Activated T-cell treated with anti-CD3 and anti-CD28 coated beads, Interleukin-2, amount 50 U/mL, for 1 hour (primary cell): ENCODE measurements at regions not wholly inside any gene's neighbourhood (a gene's known extent, or its start where the extent isn't known, plus 50 kb on each side); places are given as distances from the start of the nearest gene placed in this dataset.

Experiments used
- DNase-seq: peaks from one replicate; pipeline ENCODE4 v3.0.0-alpha.2; 2020

DNA sequence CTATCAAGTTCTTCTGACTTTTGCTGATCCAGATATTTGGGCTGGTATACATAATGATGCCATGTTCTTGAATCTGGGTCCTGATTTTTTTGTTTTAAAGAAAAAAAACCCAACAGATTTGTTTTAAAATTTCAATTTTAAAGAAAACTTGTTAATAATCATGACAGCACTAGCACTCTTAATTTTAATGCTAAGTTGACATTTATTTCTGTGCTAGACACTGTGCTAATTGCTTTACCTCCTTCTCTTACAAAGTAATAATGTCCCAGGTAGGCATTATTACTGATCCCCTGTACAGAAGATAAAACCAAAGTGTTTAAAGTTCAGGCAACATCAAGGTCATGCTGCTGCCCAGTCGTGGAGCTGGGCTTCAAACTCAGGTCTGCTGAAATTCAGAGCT, 101.9 kb downstream of the ZNF608 start:
- DNase-seq: no peak

DNA sequence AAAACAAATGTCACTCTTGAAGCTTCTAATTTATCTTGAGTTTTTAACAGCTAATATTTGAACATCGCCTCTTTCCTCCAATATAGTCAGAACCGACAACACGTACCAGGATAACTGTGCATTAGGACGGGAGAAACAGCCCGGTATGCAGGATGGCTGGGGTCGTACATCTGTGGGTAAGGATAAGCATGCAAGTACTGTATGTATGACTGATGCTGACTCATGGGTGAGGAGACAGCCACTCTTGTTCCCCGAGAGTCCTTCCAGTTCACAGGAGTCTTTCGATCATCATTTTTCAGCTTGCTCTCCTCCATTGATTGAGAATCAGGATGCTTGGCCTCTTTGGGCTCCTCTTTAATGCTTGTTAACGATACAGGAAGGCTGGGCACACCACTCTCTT, 102.3 kb downstream of the ZNF608 start:
- no peak for DNase-seq

DNA sequence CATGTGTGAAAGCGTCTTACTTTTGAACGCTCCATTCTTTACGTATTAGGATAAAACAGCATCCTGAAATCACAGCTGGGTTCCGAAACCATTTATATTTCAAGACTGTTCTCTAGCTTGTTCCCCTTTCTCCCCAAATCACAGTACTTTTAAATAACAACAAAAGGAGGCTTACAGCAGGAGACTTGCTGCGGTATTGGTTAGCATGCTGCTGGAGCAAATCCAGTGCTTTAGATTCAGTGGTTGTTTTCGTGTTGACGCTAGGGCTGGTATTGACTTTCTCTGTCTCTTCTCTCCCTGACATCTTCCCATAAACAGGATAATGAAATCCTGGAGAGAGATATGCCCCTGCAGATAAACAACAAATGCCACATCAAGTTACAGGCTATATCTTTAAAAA, 103.1 kb downstream of the ZNF608 start:
- no peak for DNase-seq

DNA sequence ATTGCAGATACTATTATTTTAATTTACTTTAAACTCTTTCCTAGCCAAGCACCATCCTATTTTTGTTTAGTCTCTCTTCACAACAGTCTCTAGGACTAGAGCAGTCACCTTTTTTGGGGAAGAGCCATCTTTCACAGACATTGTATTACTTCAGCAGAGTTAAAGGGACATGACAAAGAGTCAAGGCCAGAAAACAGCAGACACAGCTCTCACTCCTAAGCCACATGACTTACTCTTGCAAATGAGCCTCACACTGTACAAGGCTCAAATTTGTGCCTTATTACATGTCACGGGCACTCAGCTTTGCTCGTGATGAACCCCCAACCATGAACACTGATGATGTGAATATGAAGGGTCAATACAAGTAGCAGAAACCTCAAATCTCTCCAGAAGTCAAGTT, 104.3 kb downstream of the ZNF608 start:
- DNase-seq: no peak

DNA sequence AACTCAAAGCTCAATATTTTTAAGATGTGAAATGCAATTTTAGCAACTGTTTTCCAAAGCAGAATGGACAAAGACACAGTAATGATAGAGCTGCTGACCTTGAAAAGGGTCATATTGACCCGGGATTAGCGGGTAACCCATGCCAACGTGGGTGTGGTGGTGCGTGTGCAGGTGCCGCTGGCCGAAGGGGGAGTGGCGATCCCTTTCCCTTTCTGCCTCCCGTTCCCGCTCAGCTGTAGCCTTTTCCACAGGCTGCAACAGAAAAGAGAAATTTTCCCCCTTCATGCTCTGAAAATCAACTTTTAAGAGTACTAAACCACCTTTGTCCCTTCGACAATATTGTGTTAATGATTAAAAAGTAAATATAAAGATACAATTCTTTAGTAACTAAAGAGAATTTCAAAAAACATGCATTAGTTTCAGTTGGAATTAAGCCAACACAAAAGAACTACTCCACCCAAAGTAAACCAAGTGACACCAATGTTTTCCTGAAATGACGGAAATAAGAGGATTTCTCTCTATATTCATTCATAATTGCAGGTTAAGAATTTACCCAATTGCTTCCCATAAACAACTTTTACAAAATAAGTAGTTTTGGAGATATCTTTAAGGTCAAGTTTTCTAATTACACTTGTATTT, 105.2 kb downstream of the ZNF608 start:
- DNase-seq: no peak

DNA sequence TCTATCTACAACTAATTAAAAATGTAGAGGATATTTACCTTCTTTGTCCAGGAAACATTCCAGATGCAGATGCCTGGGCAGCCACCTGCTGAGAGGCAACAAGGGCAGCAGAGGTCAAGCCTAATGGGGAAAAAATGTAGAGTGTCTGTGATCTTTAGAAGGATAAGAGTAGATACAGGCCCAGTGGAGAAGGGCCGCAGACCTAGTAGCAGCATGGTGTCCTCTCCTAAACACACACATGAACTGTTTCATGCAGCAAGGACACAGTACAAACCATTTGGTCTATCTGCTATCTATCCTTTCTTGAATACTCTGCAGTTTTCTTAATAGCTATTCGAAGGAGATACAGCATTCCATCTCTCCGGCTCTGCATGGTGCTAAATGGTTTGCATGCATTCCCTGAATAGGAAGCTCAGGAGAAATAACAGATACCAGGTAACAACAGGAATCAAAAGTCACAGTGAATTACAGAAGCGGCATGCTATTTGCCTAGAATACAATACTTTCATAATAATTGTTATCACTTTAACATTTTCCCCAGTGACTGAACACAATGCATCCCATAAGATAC, 107.3 kb downstream of the ZNF608 start:
- no peak for DNase-seq

DNA sequence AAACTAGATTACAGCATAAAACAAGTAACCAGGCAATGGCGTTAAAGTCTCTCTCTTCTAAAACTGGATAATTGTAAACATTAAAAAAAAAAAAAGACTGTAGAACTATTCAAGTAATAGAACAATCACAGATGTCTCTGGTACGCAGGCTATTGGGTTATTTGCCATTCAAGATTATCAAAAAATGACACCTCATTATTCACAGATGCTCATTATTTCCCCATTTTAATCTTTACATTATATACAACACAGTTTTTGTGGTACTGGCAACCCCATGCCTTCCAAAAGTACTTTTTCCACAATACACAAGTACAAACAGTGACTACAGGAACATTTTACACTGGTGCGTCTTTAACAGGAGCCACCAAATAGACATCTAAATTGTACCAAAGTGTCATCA, 109.4 kb downstream of the ZNF608 start:
- no peak for DNase-seq

DNA sequence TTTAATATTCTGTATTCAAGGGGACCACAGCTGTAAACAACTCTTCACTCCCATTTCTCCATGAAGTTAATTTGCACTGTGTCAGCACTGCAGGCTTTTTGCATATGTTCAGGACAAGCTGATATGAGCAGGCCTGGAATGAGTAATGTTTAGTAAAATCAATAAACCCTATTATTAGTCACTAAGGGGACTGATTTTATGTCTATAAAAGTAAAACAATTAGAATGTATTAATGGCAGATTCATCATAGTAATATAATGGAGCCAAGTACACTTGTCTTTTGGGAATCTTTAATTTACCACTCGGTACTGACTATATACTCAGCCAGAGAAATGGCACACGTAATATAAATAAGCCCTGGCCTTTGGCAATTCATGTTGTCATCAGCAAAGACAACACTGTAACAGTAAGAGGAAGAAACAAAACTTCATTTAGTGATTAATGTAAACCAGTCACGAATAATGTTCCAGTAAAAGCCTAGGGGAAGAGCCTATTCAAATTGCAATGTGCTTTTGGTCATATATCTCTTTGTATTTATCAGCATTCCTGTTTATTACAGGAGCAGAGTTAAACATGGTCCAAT, 111.6 kb downstream of the ZNF608 start:
- no peak for DNase-seq

DNA sequence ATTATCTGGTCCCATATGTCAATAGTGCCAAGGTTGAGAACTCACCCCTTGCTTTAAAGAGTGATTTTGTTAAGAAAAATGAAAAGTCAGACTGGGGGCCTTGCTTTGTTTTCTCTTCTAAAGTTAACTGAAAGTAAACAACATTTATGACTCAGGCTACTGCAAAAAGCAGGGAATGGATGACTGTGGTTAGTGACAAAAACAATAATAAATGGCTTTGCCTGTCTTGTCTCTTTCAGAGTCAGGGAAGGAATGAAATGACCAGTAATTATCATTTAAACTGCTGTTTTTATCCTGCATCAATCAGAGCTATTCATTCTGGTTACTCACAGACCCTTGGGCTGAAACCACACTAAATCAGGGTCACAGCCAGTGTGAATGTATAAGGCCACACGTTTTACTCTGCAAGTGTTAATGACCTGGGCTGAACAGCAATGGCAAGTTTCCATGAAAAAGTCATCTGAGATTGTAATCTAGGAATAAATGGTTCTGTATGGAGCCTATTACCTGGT, 112.2 kb downstream of the ZNF608 start:
- DNase-seq: no peak

DNA sequence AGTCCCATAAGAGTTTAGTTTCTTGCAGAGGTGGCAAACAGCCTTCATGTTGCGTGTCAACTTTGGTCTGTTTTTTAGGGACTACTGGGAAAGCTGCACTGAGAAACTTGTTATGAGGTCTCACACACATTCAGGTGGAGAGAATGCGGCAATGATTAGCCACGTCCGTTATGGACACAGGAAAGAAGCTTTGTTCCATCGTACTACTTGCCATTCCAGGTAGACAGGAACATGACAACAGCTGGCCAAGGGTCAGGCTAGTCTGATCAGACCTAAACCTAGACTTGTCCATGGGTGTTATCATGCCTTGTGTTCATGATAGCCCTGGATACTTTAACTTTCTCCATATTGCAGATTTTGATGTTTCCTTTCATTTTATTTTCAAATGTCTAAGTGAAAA, 113.2 kb downstream of the ZNF608 start:
- no peak for DNase-seq

DNA sequence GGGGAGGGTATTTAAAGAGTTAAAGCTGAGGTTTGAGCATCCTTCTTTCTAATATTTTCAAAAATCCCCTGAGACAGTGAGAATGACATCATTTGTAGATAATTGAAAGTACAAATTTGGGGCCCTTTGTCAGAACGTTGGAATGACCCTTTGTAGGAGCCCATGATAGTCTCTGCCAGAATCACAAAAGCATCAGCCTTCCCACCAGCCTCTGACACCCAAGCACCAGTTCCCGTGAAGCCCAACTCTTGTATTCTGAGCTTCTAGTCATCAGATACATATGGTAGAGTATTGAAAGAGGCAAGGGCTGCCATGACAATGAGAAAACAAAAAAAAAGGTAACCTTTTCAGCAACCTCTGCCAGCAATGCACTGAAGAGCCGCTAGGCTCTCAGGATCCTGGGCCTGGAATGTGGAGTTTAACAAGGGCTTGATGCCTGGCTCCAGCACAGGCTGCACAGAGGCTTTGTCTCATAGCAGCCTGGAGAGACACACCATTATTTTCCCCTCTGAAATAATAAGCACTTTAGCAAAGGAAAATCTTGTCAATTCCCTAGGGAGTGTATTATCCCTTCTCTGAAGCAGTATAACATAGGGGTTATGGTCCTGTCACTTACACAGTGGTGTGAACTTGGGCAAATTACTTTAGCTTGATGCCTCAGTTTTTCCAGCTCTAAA, 114.4 kb downstream of the ZNF608 start:
- no peak for DNase-seq

DNA sequence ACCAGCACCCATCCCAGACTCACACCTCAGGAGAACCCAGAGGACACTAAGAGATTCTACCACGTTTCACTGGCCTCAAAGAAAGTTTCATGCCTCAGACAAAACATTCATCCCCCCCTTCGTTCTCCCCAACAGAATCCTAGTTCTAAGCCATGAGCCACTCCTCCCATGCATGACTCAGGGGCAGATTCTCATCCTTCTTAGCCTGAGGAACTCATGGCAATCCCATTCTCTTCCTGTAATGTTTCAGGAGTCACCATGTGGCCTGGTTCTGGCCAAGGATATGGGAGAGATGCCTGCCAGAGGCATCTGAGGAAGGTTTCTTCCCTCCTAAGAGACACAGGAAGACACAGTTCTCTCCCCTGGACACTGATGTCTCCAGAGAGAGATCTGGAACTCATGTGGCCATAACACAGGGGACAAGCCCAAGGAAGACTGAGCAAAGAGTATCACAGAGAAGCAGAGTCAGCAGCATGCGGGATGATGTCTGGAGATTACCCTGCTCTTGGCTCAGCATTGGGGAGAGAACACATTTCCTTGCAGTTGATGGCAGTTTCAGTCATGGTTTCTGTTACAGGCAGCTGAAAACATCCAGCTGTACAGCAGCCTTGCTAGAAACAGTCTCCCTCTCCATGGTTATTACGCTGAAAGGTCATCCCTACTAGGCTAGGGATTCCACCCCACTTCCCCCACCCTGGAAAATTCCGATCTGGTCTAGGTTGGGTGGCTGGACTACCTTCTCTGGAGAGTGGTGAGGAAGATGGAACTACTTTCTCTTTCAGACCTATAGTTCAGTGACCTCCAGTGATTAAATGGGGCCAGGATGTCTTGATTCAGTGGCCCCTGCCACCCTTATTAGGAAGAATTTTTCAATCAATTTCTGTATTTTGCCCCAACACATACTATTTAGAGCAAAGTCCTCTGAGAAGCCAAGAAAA, 115.4 kb downstream of the ZNF608 start:
- DNase-seq: no peak

DNA sequence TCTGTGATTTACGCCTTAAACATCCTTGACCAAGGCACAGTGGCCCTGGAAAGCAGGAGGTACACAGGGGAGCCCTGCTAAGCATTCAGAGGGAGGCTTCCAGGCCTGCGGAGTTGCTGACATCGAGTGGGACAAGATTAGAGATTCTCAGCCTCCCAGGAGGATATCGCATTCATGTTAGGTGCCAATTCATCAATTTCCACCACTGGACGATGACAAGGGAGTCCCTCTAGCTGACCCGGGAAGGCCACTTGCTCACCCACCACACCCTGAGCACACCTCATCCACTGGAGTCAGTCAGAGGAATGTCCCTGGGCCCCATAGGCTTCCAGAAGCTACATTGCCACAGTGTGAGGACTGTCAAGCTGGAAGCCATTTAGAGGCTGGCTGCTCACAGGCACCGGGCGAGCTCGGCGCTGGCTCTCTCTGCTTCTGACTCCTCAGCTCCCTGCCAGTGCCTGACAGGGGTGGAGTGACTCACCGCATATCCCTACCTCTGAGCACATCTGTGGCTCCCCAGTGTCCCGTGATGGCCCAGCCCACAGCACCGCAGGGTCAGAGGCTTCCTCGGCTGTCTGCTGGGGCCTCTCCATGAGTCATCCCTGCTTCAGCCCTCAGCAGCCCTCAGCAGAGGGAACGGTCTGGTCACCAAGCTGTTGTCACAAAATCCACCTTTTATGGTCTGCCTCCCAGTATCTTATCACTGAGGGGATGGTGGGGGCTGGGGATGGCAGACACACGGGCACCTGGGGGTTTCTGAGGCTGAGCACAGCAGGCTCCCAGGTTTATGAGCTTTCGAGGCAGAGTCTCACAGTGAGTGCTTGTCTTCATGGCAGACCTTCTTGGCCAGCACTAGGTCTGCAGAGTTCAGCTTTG, 117.5 kb downstream of the ZNF608 start:
- DNase-seq: no peak

DNA sequence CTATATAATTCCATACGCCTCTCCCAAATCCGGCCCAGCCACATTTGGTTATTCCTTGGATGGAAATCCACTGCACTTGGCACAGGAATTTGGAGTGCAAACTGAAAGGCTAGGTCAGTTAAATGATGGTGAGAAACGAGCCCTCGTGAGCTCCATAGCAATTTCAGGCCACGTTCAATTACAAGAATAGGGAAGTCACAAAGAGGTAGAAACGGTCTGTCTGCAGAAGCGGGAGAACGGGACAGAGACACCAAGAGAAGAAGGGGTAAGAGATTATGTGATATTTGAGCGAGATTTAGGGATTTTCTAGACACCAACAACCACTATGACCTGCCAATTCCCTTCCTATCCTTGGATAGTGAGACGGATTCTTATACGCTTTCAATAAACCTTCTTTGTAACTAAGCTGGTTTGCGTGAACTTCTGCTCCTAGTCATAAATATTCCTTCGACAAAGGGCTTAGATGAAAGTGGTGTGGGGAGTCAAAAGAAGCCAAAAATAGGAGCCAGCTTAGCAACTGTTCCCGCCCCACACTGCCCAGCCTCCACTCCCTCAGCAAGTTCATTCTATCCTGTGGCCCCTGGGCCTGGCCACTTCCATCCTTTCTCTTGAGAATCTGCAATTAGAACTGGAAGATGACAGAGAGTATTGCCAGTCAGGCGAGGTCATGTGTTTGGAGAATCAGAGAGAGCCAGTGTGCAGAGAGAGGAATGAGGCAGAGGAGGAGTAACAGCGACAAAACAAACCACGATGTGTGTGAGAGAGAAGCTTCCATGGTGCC, 118.4 kb downstream of the ZNF608 start:
- DNase-seq: no peak

DNA sequence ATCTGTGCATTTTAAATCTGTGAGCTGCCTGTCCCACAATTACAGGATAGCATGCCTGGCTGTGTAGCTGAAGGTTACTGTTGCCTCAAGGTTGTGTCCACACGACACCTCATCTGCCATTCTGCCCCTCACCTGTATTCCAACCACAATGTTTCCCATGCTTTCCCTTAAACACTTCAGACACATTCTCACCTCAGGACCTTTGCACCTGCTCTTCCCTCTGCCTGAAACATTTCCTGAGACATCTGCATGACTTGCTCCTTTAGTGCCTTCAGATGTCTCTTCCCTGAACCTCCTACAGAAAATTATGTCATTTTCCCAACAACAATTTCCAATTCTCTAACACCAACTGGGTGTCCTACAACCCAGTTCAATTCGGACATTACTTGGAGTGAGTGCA, 120.4 kb downstream of the ZNF608 start:
- no peak for DNase-seq

DNA sequence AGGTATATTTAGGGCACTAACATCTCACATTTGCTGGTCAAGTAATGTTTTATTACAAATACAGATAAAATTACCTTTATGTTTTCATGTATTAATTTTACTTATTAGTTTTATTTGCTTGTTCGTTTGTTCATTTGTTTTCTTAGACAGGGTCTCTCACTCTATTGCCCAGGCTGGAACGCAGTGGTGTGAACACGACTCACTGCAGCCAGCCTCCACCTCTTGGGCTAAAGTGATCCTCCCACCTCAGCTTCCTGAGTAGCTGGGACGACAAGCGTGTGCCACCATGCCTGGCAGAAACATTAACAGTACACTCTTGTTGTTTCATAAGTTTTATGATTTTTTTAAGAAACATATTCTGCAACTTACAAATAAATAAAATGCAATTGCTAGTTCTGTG, 123.2 kb downstream of the ZNF608 start:
- no peak for DNase-seq

DNA sequence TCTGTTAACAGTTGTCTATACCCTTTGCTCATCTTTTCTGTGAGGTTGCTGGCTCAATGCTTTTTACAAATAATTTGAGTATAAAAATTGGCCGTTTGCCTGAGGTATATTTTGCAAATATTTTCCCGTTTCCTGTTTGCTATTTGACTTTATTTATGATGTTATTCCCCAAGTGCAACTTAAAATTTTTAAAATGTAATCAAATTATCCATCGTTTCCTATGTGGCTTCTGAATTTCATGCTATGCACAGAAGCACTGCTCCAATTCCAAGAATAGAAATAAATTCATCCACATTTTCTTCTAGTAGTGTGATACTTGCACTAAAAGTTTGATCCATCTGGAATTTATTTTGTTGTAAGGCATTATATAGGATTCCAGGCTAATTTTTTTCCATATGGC, 123.6 kb downstream of the ZNF608 start:
- DNase-seq: no peak

DNA sequence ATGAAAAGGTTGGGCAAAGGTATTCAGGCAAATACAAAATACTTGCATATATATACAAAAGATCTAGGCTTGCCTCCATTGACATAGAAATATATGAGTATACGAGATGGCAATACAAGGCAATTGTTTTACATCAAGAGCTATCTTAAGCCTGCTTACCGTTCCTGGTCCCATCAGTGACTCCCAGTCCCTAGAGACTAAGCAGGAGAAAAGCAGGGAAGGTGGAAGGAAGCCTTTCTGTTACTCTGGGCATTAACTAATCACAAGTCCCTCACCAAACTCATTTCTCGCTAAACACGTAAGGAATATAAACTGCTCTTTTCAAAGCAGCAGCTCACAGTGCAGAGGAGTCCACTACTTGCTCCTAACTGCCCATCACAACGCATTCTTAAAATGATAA, 125.2 kb downstream of the ZNF608 start:
- DNase-seq: no peak

DNA sequence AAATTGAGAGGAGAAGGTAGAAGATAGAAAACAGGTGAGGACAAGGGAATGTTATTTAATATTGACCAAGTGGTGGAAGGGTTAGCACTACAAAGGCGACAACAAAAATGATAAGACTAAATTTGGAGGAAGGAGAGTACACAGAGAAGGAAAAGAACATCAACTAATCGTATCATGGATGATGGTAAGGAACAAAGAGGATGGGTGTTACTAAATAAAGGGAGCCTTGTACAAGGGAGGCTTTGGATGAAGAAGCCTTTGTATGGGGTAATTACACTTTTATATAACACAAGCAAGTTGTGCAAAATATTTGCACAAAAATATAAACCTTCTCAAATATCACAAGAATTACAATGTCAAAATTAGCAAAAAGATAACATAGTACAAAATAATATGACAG, 125.7 kb downstream of the ZNF608 start:
- no peak for DNase-seq

DNA sequence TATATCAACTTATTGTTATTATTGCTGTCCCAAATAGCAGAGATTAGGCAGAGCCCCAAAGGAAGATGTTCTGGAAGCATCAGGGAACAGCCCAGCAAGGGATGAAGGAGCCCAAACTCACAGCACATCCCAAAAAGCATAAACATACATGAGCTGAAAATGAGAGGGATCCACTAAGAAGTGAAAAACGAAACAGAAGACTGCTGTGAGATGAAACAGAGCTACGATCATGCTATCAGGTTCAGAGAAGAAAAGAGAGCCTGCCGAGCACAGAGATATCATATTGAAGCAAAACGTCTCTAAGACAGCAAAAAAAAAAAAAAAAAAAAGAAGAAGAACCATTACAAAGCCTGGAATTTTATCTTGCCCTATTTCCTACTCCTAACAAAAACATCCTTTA, 127.3 kb downstream of the ZNF608 start:
- no peak for DNase-seq

DNA sequence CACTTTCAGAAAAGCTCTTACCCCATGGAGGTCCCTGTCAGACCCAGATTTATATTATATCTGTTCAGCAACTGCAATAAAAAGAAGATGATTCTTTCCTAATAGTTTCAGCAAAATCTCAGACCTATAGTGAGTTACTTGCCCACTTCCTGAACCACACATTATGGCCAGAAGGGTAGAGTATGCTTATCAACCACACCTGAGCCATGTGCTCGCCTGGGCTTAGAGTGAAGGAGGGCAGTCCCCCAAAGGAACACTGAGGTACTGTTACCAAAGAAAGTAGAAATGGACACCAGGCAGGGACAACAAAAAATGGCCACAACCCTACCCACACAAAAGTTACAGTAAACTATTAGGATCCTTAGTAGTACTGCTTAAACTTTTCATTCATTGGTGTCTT, 128.7 kb downstream of the ZNF608 start:
- no peak for DNase-seq
